GM23338 (cell line): ENCODE measurements at regions not wholly inside any gene's neighbourhood (a gene's known extent, or its start where the extent isn't known, plus 50 kb on each side); places are given as distances from the start of the nearest gene placed in this dataset.

Experiments used
- ATAC-seq: fragments of 200-7000 bp; cut with Tn5 transposase; 3 replicates; pipeline ENCODE4 v1.9.1; 2020
- DNase-seq: peaks from one replicate; pipeline ENCODE4 v3.0.0-alpha.2; 2015; ENCODE audit warnings: low spot score
- H2AFZ ChIP-seq: fragments of 200-600 bp; sonication (generic); 2 replicates; pipeline ENCODE4 v1.8.0; 2016; ENCODE audit warnings: antibody characterized with exemption, mild to moderate bottlenecking, moderate library complexity
- H3F3A ChIP-seq: fragments of 200-600 bp; sonication (generic); replicated peaks from 2 replicates; pipeline ENCODE4 v1.8.0; 2017; ENCODE audit warnings: antibody characterized with exemption, mixed run types, low read depth
- H3K27ac ChIP-seq: fragments of 200-600 bp; sonication (generic); 2 replicates; pipeline ENCODE4 v1.6.1; 2016; ENCODE audit warnings: low read depth
- H3K27me3 ChIP-seq: fragments of 200-600 bp; sonication (generic); 2 replicates; pipeline ENCODE4 v1.8.0; 2016; ENCODE audit warnings: mild to moderate bottlenecking, mixed run types, moderate library complexity; ENCODE audit not compliant: insufficient read depth
- H3K36me3 ChIP-seq: fragments of 200-600 bp; sonication (generic); 2 replicates; pipeline ENCODE4 v1.8.0; 2016; ENCODE audit warnings: mild to moderate bottlenecking; ENCODE audit not compliant: insufficient read depth
- H3K4me1 ChIP-seq: fragments of 200-600 bp; sonication (generic); 2 replicates; pipeline ENCODE4 v1.8.0; 2016; ENCODE audit warnings: mild to moderate bottlenecking, moderate library complexity; ENCODE audit not compliant: insufficient read depth
- H3K4me2 ChIP-seq: fragments of 200-600 bp; sonication (generic); 2 replicates; pipeline ENCODE4 v1.7.1; 2017; ENCODE audit warnings: mixed run types
- H3K4me3 ChIP-seq: fragments of 200-600 bp; sonication (generic); 2 replicates; pipeline ENCODE4 v1.6.1; 2016; ENCODE audit warnings: mixed run types
- H3K79me2 ChIP-seq: fragments of 200-600 bp; sonication (generic); replicated peaks from 2 replicates; pipeline ENCODE4 v1.8.0; 2017; ENCODE audit warnings: mild to moderate bottlenecking; ENCODE audit not compliant: insufficient read depth
- H3K9me2 ChIP-seq: fragments of 200-600 bp; sonication (generic); 2 replicates; pipeline ENCODE4 v1.8.0; 2017; ENCODE audit not compliant: insufficient read depth
- H4K20me1 ChIP-seq: fragments of 200-600 bp; sonication (generic); replicated peaks from 2 replicates; pipeline ENCODE4 v1.8.0; 2017; ENCODE audit warnings: mild to moderate bottlenecking; ENCODE audit not compliant: insufficient read depth
- H3K27ac Mint-ChIP-seq: 2 replicates; pipeline ENCODE4 v1.8.0; 2020; ENCODE audit warnings: inconsistent platforms, mild to moderate bottlenecking, moderate library complexity, mixed read lengths
- H3K27me3 Mint-ChIP-seq: 3 replicates; pipeline ENCODE4 v1.8.0; 2022; ENCODE audit warnings: low read depth, mild to moderate bottlenecking, moderate library complexity, mixed read lengths, inconsistent platforms; ENCODE audit not compliant: insufficient read depth, poor library complexity
- H3K36me3 Mint-ChIP-seq: 3 replicates; pipeline ENCODE4 v1.8.0; 2021; ENCODE audit warnings: low read depth, mild to moderate bottlenecking, inconsistent platforms, moderate library complexity, mixed read lengths
- H3K4me1 Mint-ChIP-seq: 3 replicates; pipeline ENCODE4 v1.8.0; 2020; ENCODE audit warnings: mild to moderate bottlenecking, inconsistent platforms, mixed read lengths
- H3K4me3 Mint-ChIP-seq: 3 replicates; pipeline ENCODE4 v1.8.0; 2021; ENCODE audit warnings: moderate library complexity, mild to moderate bottlenecking, inconsistent platforms, mixed read lengths
- H3K9me3 Mint-ChIP-seq: 3 replicates; pipeline ENCODE4 v1.8.0; 2020; ENCODE audit warnings: moderate library complexity, mild to moderate bottlenecking, inconsistent platforms, mixed read lengths
- CREB1 ChIP-seq: fragments of 250-450 bp; sonication (Bioruptor Pico); IDR thresholded peaks from 2 replicates; pipeline ENCODE4 v1.5.0; 2020; ENCODE audit warnings: low read depth, mild to moderate bottlenecking, moderate library complexity
- CTCF ChIP-seq, 2 experiments: fragments of 200-600 bp in 1 of 2; sonication (generic) in 1 of 2; conservative IDR thresholded peaks; 2 replicates each; pipeline versions ENCODE4 v1.5.1 to v1.6.1; 2016 to 2017; ENCODE audit warnings: antibody characterized with exemption in 2 of 2, low read depth in 2 of 2, mild to moderate bottlenecking in 2 of 2, moderate library complexity in 1 of 2
- ETS1 ChIP-seq: IDR thresholded peaks from 2 replicates; pipeline ENCODE4 v1.6.1; 2016; ENCODE audit warnings: antibody characterized with exemption
- EZH2 ChIP-seq: fragments of 200-600 bp; sonication (generic); IDR thresholded peaks from one replicate; pipeline ENCODE4 v1.8.0; 2017; ENCODE audit warnings: antibody characterized with exemption, mild to moderate bottlenecking, low read depth; ENCODE audit not compliant: unreplicated experiment
- EZH2phosphoT487 ChIP-seq: fragments of 200-600 bp; sonication (generic); IDR thresholded peaks from one replicate; pipeline ENCODE4 v1.8.1; 2018; ENCODE audit warnings: antibody characterized with exemption; ENCODE audit not compliant: unreplicated experiment
- JUNB ChIP-seq: IDR thresholded peaks from one replicate; pipeline ENCODE4 v1.6.1; 2016; ENCODE audit warnings: antibody characterized with exemption; ENCODE audit not compliant: unreplicated experiment
- NANOG ChIP-seq: IDR thresholded peaks from 2 replicates; pipeline ENCODE4 v1.6.1; 2016; ENCODE audit warnings: antibody characterized with exemption, borderline replicate concordance
- POLR2AphosphoS5 ChIP-seq: IDR thresholded peaks from 2 replicates; pipeline ENCODE4 v1.6.1; 2016; ENCODE audit warnings: antibody characterized with exemption, low read depth
- REST ChIP-seq: IDR thresholded peaks from one replicate; pipeline ENCODE4 v1.6.1; 2018; ENCODE audit warnings: antibody characterized with exemption; ENCODE audit not compliant: unreplicated experiment
- STAT1 ChIP-seq: IDR thresholded peaks from one replicate; pipeline ENCODE4 v1.6.1; 2016; ENCODE audit warnings: antibody characterized with exemption; ENCODE audit not compliant: unreplicated experiment
- ZNF114 ChIP-seq: fragments of 250-450 bp; sonication (Bioruptor Pico); IDR thresholded peaks from 2 replicates; pipeline ENCODE4 v1.5.0; 2020; ENCODE audit warnings: mild to moderate bottlenecking, moderate library complexity
- ZNF331 ChIP-seq: fragments of 250-450 bp; sonication (Bioruptor Pico); IDR thresholded peaks from 2 replicates; pipeline ENCODE4 v1.5.0; 2020; ENCODE audit warnings: low read depth, mild to moderate bottlenecking, moderate library complexity
- ZNF462 ChIP-seq: fragments of 250-450 bp; sonication (Bioruptor Pico); IDR thresholded peaks from 2 replicates; pipeline ENCODE4 v1.5.0; 2020; ENCODE audit warnings: mild to moderate bottlenecking, moderate library complexity

- TF ChIP-seq EZH2 = no peak
These were observed 845.8 kb upstream of the SLITRK5 start (continued) for GRCh38 chr13:86825410-86825809.

- H2AFZ ChIP-seq = no peak overlapping the region
- Mint-ChIP-seq H3K27me3 (no peaks in the 10 kb centered on the region), H3K36me3 (no peaks in the 10 kb centered on the region), H3K4me3 (no peak overlapping the region), H3K27ac (no peak overlapping the region), H3K9me3 (no peaks in the 10 kb centered on the region), H3K4me1 (no peaks in the 10 kb centered on the region)
- H3K4me2 ChIP-seq = no peak overlapping the region
- H3K79me2 ChIP-seq = no peaks in the 10 kb centered on the region
- DNase-seq = no peak
- no peaks in the 10 kb centered on the region for H3K4me1 ChIP-seq
- TF ChIP-seq STAT1 (no peak), EZH2 (no peak), POLR2AphosphoS5 (no peak), NANOG (no peak), ETS1 (no peak), REST (no peak), CREB1 (CRISPR knock-in tag) (no peak), CTCF (conservative IDR thresholded peaks at IDR 0.05; ENCODE audit: low read depth in 2 of 2) (no peak), ZNF462 (CRISPR knock-in tag) (no peak), JUNB (no peak), EZH2phosphoT487 (no peak), ZNF331 (CRISPR knock-in tag) (no peak), ZNF114 (CRISPR knock-in tag) (no peak)
- ATAC-seq = no peak
- H4K20me1 ChIP-seq = no peaks in the 10 kb centered on the region
- H3F3A ChIP-seq = no peaks in the 10 kb centered on the region
- H3K4me3 ChIP-seq = no peak overlapping the region
- H3K27ac ChIP-seq = no peak overlapping the region
- H3K9me2 ChIP-seq = no peaks in the 10 kb centered on the region
- H3K27me3 ChIP-seq = no peaks in the 10 kb centered on the region
- H3K36me3 ChIP-seq = no peaks in the 10 kb centered on the region
These were observed 844.9 kb upstream of the SLITRK5 start for GRCh38 chr13:86826232-86826631.
